GM12891 (cell line): ENCODE measurements at regions not wholly inside any gene's neighbourhood (a gene's known extent, or its start where the extent isn't known, plus 50 kb on each side); places are given as distances from the start of the nearest gene placed in this dataset.

Experiments
- PAX5 ChIP-seq: IDR thresholded peaks from 2 replicates; pipeline ENCODE4 v1.6.1; 2011; ENCODE audit warnings: low read length, moderate library complexity, mild to moderate bottlenecking; ENCODE audit not compliant: insufficient read depth, severe bottlenecking
- POLR2A ChIP-seq: IDR thresholded peaks from 2 replicates; pipeline ENCODE4 v1.6.1; 2011; ENCODE audit warnings: low read depth, low read length, control low read depth
- POLR2AphosphoS5 ChIP-seq: IDR thresholded peaks from 2 replicates; pipeline ENCODE4 v1.6.1; 2011; ENCODE audit warnings: low read depth, low read length, control low read depth
- TAF1 ChIP-seq: IDR thresholded peaks from 2 replicates; pipeline ENCODE4 v1.6.1; 2011; ENCODE audit warnings: low read depth, low read length, control low read depth

- TF ChIP-seq PAX5 (no peak), POLR2A (no peak), POLR2AphosphoS5 (no peak), TAF1 (no peak)
Measured at GRCh38 chr3:116863822-116864589, 154.4 kb downstream of the TUSC7 start.
